ENCODE measurements at regions not wholly inside any gene's neighbourhood (a gene's known extent, or its start where the extent isn't known, plus 50 kb on each side); places are given as distances from the start of the nearest gene placed in this dataset.

DNA sequence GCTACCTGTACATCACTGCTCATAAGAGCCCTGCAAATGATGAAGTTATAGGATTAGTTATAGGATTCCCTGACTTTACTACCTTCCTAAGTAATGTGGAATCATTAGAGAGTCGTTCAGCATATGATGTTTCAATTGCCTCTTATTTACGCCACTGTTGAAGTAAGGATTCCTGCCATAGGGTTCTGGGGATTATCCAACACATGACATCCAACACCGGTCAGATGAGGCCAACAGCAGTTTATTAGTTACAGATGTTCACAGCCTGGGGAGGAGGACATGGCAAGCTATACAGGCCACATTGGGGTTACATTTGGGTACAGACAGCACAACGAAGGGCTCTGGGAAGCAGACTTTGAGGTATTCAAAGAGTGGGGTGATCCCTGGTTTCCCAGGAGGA lies 134.1 kb upstream of the MC4R start:
- TF ChIP-seq POLR2A (IDR thresholded peaks at IDR 0.05), result no peak
- TF ChIP-seq, protein P1, sequence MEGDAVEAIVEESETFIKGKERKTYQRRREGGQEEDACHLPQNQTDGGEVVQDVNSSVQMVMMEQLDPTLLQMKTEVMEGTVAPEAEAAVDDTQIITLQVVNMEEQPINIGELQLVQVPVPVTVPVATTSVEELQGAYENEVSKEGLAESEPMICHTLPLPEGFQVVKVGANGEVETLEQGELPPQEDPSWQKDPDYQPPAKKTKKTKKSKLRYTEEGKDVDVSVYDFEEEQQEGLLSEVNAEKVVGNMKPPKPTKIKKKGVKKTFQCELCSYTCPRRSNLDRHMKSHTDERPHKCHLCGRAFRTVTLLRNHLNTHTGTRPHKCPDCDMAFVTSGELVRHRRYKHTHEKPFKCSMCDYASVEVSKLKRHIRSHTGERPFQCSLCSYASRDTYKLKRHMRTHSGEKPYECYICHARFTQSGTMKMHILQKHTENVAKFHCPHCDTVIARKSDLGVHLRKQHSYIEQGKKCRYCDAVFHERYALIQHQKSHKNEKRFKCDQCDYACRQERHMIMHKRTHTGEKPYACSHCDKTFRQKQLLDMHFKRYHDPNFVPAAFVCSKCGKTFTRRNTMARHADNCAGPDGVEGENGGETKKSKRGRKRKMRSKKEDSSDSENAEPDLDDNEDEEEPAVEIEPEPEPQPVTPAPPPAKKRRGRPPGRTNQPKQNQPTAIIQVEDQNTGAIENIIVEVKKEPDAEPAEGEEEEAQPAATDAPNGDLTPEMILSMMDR (IDR thresholded peaks at IDR 0.05), result no peak
